ENCODE measurements at regions not wholly inside any gene's neighbourhood (a gene's known extent, or its start where the extent isn't known, plus 50 kb on each side); places are given as distances from the start of the nearest gene placed in this dataset.

DNA sequence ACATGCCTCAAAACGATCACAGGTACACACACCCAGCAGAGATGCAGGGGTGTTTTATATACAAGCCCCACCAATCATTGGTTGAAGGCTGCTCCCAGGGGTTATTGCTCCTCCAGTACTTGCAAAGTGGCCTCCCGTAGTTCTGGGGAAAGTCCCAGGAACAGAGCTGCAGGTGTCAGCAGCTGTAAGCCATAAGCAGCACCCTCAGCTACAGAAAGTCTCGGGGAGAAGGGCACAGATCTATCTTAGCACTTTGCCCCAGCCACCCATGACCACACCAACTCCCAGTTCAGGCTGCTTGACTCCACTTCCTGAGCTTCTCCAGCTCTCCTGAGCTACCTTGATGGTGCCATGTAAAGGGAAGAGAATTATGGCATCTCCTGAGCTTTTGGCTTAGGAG lies 222.7 kb upstream of the GJB5 start:
- TF ChIP-seq, protein P1, sequence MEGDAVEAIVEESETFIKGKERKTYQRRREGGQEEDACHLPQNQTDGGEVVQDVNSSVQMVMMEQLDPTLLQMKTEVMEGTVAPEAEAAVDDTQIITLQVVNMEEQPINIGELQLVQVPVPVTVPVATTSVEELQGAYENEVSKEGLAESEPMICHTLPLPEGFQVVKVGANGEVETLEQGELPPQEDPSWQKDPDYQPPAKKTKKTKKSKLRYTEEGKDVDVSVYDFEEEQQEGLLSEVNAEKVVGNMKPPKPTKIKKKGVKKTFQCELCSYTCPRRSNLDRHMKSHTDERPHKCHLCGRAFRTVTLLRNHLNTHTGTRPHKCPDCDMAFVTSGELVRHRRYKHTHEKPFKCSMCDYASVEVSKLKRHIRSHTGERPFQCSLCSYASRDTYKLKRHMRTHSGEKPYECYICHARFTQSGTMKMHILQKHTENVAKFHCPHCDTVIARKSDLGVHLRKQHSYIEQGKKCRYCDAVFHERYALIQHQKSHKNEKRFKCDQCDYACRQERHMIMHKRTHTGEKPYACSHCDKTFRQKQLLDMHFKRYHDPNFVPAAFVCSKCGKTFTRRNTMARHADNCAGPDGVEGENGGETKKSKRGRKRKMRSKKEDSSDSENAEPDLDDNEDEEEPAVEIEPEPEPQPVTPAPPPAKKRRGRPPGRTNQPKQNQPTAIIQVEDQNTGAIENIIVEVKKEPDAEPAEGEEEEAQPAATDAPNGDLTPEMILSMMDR (IDR thresholded peaks at IDR 0.05; ENCODE audit: low read depth, low read length) = no peak
- TF ChIP-seq POLR2A (IDR thresholded peaks at IDR 0.05; ENCODE audit: extremely low read depth, insufficient read length) = no peak
- TF ChIP-seq, protein P2, sequence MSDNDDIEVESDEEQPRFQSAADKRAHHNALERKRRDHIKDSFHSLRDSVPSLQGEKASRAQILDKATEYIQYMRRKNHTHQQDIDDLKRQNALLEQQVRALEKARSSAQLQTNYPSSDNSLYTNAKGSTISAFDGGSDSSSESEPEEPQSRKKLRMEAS (IDR thresholded peaks at IDR 0.05; ENCODE audit: low read depth, low read length) = no peak

DNA sequence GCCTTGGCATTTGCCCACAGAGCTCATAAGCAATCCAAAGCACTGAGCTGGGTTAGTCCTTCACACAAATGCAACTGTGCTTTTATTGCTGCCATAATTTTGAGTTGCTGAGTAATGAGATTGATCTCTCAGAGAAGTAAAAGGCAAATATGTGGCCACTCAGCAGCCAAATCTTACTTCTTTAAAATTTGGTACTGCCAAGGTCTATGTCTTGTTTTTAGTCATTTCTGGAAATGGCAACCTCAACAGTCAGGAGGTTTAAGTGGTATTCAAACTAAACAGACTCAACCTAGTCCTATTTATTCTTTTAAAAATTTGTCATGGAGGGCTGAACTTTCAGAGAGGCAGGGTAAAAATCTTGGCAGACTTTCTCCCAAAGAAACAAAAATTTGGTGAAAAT lies 216.4 kb upstream of the GJB5 start:
- no peak for DNase-seq (ENCODE audit: low read depth)
- TF ChIP-seq MYC (IDR thresholded peaks at IDR 0.05; ENCODE audit: low read depth, low read length) (no peak), POLR2A (IDR thresholded peaks at IDR 0.05; ENCODE audit: extremely low read depth, insufficient read length) (no peak)
- TF ChIP-seq, protein P2 (IDR thresholded peaks at IDR 0.05; ENCODE audit: low read depth, low read length) = no peak
- TF ChIP-seq, protein P1 (IDR thresholded peaks at IDR 0.05; ENCODE audit: low read depth, low read length) = no peak
- no peak overlapping the region for H3K4me3 ChIP-seq (ENCODE audit: low read depth, low read length)

More for the DNA sequence above, 222.7 kb upstream of the GJB5 start:
- no peak overlapping the region for H3K4me3 ChIP-seq (ENCODE audit: low read depth, low read length)
- no peak for DNase-seq (ENCODE audit: low read depth)

DNA sequence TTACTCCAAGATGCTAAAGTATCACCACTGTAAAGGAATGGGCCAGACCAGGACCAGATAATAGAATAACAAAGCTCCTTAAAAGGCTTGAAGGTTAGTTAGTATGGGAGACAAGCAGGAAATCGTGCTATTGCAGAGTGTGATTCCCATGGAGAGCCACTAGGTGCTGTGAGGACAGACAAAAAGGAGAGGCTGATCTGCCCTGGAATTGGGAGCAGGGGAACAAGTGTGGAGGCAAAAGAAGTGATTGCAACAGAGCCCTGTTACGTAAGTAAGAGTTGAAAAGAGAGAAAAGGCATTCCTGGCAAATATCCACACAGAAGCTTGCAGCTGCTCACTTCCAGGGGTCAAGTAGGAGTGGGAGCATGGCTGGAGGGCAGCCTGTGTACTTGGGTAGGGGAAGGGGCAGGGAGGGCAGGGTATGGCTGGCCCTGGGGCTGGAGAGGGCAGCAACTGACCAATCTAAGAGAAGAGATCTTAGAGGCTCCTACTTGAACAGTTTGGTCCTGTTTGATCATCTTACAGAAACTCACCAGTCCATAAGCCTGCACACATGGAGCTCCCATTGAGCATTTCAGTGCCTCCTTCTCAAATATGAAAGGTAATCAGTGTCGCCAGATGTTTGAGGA lies 207.7 kb upstream of the GJB5 start:
- DNase-seq (ENCODE audit: low read depth) = peak; percentile 25
- no peak overlapping the region for H3K4me3 ChIP-seq (ENCODE audit: low read depth, low read length)
- TF ChIP-seq, protein P1 (IDR thresholded peaks at IDR 0.05; ENCODE audit: low read depth, low read length) = peak; percentile 28
- TF ChIP-seq, protein P2 (IDR thresholded peaks at IDR 0.05; ENCODE audit: low read depth, low read length) = no peak
- no peak for TF ChIP-seq POLR2A (IDR thresholded peaks at IDR 0.05; ENCODE audit: extremely low read depth, insufficient read length)
- no peak for TF ChIP-seq MYC (IDR thresholded peaks at IDR 0.05; ENCODE audit: low read depth, low read length)

DNA sequence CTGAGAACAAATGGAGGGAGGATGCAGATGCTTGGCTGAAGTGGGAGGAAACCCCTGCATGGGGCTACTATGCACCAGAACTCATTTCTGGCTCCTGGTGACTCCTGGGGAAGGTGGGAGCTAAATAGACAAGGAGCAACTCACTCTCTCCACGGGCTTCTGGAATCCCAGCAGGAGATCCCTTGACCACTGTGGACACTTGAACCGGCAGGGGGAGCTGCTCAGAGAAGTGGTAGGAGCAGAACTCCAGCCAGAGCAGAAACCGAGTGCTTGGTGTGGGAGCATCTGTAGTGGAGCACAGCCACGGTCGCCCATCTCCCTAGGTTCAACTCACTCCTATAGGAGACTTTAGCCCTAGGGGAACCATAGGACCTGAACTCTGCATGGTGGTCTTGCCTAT lies 205.6 kb upstream of the GJB5 start:
- TF ChIP-seq, protein P1 (IDR thresholded peaks at IDR 0.05; ENCODE audit: low read depth, low read length) = peak; percentile 49
- TF ChIP-seq, protein P2 (IDR thresholded peaks at IDR 0.05; ENCODE audit: low read depth, low read length) = no peak
- DNase-seq (ENCODE audit: low read depth) = peak; percentile 24

DNA sequence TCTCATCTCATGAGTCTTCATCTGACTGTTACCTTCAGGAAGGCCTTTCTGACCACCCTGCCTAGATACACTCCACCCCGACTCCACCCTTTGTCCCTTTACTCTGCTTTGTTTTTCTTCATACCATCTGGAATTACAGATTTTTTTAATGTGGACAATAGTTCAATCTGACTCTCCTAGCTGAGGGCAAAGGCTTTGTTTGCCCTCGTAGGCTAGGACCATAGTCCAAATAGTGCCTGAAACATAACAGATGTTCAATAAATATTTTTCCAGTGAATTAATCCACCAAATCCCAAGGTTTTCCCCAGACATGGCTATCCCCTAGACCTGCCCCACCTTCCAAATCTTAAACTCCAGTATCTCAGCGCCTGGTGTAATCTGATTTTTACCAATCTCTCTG lies 176.5 kb upstream of the GJB5 start:
- DNase-seq (ENCODE audit: low read depth) = no peak
- TF ChIP-seq MYC (IDR thresholded peaks at IDR 0.05; ENCODE audit: low read depth, low read length) (no peak), POLR2A (IDR thresholded peaks at IDR 0.05; ENCODE audit: extremely low read depth, insufficient read length) (no peak)
- TF ChIP-seq, protein P1 (IDR thresholded peaks at IDR 0.05; ENCODE audit: low read depth, low read length) = no peak
- TF ChIP-seq, protein P2 (IDR thresholded peaks at IDR 0.05; ENCODE audit: low read depth, low read length) = no peak
- H3K4me3 ChIP-seq (ENCODE audit: low read depth, low read length) = no peak overlapping the region

More for the DNA sequence above, 205.6 kb upstream of the GJB5 start:
- H3K4me3 ChIP-seq (ENCODE audit: low read depth, low read length) = no peak overlapping the region

Measured in NB4 (cell line).